T-helper 1 cell treated with Interleukin-12 subunit alpha and Interleukin-12 subunit beta and Interleukin-4 antibody, amounts not matched to agents 30 ng/mL and 1 ng/mL, for 36 hours (primary cell): ENCODE measurements at regions not wholly inside any gene's neighbourhood (a gene's known extent, or its start where the extent isn't known, plus 50 kb on each side); places are given as distances from the start of the nearest gene placed in this dataset.

Experiments used
- intact Hi-C: fragments of 100-400 bp; cut with micrococcal nuclease; formaldehyde crosslinking; loops from one replicate; pipeline ENCODE4 v1.15.1; 2024

- intact Hi-C loops: no loop called here
These were observed 55.5 kb downstream of the INHBB start for GRCh38 chr2:120401275-120402066.

DNA sequence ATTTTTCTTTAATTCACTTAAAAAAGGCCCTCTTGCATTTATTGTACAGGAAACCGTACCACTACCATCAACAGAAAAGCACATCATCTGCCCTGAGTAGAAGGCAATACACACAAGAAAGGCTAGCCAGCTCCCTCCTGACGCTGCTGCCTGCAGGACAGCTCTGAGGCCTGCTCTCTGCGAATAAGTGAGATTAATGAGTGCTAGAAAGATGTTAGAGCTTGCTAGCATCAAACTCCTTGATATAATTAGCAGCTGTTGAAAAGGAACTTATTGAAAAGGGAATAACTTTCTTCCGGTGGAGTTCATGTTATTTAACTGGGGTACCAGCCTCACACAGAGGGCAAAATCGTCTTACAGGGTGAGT lies 56.1 kb downstream of the INHBB start:
- intact Hi-C loops: no loop called here

DNA sequence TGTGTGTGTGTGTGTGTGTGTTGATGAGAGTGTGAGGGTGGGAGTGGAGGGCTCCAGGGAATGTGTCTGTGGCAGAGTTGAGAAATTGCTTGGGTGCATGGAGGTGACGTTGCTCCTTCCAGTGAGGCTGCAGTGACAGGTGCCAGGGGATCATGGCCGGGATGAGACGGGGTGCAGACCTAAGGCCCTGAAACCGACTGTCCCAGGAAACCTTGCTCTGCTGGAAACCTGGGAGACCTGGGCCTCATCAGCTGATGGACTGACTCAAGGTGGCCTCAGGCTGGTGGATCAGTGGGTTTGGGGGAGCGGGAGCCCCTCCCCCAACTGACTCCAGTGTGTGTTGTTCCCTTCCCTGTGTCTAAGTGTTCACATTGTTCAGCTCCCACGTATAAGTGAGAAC lies 56.6 kb downstream of the INHBB start:
- intact Hi-C loops: no loop called here

- intact Hi-C loops: no loop called here
These were observed 57.3 kb downstream of the INHBB start for GRCh38 chr2:120403261-120403660.

GRCh38 chr2:120403676-120404075 lies 57.7 kb downstream of the INHBB start:
- intact Hi-C loops: no loop called here

GRCh38 chr2:120404274-120404673 lies 58.3 kb downstream of the INHBB start:
- intact Hi-C loops: no loop called here

GRCh38 chr2:120404941-120405758 lies 59.2 kb downstream of the INHBB start:
- intact Hi-C loops: no loop called here

- intact Hi-C loops: no loop called here
These were observed 59.8 kb downstream of the INHBB start for GRCh38 chr2:120405759-120406099.

DNA sequence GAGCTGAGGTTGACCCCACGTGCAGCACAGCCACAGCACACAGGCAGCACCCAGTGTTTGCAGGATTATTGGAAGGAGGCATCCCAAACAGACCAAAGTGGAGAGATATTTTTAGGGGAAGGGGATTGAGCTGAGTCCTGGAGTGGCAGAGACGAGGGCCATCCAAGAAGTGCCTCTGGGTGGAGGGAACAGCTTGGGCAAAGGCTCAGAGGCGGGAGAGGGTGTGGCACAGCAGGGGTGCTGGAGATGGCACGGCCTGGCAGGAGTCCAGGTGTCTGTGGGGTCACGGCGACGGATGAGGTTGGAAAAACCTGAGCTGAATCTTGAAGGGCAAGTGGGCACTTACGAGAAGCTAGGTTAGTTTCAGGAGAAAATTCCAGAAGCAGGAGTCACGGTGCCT lies 60.6 kb downstream of the INHBB start:
- intact Hi-C loops: no loop called here

GRCh38 chr2:120410487-120410886 lies 64.6 kb downstream of the INHBB start:
- intact Hi-C loops: no loop called here

- intact Hi-C loops: no loop called here
These were observed 69.1 kb downstream of the INHBB start for GRCh38 chr2:120415060-120415459.

GRCh38 chr2:120415728-120416509 lies 70.0 kb downstream of the INHBB start:
- intact Hi-C loops: no loop called here

- intact Hi-C loops: no loop called here
These were observed 72.3 kb downstream of the INHBB start for GRCh38 chr2:120418174-120418787.

DNA sequence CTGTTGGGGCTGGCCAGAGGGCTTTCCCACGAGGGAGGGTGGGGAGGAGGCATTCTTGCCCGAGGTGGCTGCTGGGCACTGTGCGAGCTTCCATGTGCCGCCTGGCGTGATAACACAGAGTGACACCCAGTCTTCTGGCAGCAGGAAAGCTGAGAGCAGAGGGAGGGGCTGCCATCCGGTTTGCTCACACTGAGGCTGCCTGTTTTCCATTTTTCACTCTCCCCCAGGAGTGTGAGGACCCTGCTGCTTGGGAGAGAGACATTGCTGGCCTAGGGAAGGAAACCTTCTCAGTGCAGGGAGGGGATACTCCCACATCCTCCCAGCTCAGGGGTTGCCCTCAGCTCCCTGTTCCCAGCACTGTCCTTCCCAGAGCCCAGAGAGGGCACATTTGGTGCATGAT lies 73.1 kb downstream of the INHBB start:
- intact Hi-C loops: no loop called here

GRCh38 chr2:120419955-120420354 lies 74.0 kb downstream of the INHBB start:
- intact Hi-C loops: no loop called here

DNA sequence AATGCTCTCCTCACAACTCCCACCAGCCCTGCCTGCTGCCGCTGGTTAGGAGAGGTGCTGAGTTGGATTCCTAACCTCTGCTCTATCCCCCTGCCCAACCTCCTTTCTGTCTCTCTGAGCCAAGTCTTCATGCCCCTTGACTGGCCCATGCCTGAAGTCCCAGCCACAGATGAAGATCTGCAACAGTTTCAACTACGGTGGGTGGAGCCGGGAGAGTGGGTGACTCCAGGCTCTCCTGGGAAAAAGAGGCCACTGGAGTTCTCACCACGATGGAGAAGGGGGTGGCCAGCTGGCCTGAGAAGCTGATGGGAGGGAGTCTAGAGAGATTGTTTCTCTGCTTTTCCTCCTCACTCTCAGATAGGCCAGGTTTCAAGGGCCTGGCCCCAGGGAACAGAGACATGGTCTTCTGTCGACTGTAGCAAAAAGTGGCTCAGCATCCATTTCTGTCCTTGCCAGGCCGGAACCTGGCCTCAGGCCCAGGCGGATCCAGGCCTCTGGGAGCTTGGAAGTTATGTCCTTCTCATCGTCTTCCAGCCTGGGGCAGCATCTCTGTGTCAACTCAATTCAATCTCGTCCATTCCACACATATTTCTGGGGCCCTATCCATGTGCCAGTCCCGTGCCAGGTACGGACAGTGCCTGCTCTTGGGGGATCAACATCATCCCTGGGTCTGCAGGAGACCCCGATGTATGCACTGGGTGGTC lies 75.3 kb downstream of the INHBB start:
- intact Hi-C loops: no loop called here

DNA sequence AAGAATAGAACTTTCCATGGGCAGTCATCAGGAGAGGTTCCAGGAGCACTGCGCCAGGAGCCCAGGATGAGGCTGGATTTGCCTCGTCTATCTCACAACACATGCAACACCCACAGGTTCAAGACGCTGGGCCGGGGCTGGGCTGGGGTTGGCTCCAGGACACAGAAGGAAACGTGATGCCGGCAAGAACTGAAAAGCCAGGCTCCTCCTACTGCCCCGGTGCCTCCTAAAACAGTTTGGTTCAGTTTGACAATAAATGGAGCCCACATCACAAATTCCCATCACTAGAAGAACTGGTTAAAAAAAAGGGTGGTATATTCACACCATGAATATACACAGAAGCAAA lies 75.9 kb downstream of the INHBB start:
- intact Hi-C loops: no loop called here

DNA sequence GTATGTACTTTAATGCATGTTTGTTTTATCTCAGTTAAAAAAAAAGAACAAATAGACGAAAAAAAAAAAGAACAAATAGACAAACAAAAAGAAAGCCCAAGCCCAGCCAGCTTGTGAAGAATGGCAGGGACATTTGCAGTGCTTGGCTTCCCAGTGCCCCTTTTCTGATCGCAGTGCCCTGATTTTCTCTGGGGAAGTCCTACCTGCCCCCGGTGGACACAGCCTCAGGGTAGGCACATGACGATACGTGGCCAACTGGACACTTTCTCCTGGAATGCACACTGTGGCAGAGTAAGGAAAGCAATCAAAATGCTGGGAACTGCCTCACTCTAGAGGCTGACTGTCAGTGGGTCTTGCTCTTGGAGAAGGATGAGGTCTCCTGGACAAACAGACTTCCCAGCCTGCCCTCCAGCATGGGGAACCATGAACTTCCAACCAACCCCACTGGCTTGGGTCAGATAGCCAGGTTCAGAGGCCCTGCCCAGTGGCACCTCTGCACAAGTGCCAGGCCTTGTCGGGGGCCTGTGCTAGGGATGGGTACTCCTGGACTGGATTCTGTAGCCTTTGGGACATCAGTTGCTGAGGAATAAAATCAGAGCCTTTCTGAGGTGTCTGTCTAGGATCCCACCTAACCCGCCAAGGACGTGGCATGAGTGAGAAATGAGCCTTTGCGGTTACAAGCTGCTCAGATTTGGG lies 76.7 kb downstream of the INHBB start:
- intact Hi-C loops: no loop called here

DNA sequence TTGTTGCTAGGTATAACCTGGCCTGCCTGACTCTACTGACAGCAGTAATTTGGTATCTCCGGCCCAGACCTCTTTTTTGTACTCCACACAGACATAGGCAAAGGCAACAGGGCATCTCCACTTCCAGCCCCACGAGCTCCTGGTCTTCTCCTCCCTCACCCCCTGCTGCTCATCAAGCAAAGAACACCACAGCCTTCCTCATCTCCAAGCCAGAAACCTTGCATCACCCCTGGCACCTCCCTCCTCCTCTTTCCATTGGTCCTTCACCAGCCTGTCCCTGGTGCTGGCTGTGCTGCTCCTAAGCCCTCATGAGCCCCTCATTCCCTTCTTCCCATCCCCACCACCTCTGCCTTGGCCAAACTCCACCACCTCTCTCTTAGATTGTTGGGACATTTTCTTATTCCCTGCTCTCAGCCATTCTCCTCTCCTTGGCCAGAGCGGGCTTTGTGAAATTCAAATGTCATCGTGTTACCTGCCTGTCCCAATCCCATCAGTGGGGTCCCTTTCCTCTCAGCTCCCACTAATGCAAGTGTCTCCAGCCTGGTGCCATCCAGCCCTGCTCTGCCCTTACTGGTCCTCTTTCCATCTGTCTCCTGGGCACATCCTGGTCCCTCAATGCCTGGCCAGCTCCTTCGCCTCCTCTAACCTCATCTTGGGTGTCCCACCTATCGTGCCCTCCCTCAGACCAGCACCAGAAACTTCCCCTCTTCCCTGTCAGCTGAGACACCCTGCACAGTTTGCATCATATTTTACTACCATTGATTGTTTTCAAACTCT lies 77.4 kb downstream of the INHBB start:
- intact Hi-C loops: no loop called here

DNA sequence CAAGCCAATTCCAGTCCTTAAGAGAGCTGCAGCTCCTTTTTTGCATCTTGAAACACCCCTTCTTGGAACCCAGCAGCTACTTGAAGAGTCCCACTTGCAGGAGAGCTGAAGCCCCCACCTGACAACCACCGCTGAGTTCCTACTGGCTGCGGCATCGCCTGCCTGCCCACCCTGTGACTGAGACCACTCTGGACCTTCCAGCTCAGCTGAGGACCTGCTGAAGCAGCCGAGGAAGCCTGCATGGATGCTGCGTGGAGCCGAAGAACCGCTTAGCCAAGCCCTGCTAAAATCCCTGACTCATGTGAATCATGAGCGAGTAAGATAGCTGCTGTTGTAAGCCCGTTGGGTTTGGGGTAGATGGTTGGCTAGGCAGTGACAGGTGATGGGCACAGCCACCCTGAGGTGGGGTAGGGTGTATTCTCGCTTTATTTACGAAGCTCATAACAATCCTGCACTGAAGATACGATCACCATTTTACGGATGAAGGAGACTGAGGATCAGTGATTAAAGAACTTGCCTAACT lies 78.4 kb downstream of the INHBB start:
- intact Hi-C loops: no loop called here
